Ishikawa (cell line): ENCODE measurements at regions not wholly inside any gene's neighbourhood (a gene's known extent, or its start where the extent isn't known, plus 50 kb on each side); places are given as distances from the start of the nearest gene placed in this dataset.

Experiments
- CEBPB ChIP-seq: IDR thresholded peaks from 2 replicates; pipeline ENCODE4 v1.6.1; 2012
- CREB1 ChIP-seq: IDR thresholded peaks from 2 replicates; pipeline ENCODE4 v1.6.1; 2012; ENCODE audit warnings: low read depth
- EGR1 ChIP-seq: IDR thresholded peaks from 2 replicates; pipeline ENCODE4 v1.6.1; 2012
- EP300 ChIP-seq: IDR thresholded peaks from 2 replicates; pipeline ENCODE4 v1.6.1; 2012; ENCODE audit warnings: borderline replicate concordance
- FOXM1 ChIP-seq: IDR thresholded peaks from 2 replicates; pipeline ENCODE4 v1.6.1; 2012; ENCODE audit warnings: low read depth, borderline replicate concordance
- MAX ChIP-seq: IDR thresholded peaks from 2 replicates; pipeline ENCODE4 v1.6.1; 2012
- NFIC ChIP-seq: IDR thresholded peaks from 2 replicates; pipeline ENCODE4 v1.6.1; 2012
- RAD21 ChIP-seq: IDR thresholded peaks from 2 replicates; pipeline ENCODE4 v1.6.1; 2012; ENCODE audit warnings: low read depth
- REST ChIP-seq: IDR thresholded peaks from 2 replicates; pipeline ENCODE4 v1.6.1; 2012; ENCODE audit warnings: low read depth, mild to moderate bottlenecking
- TAF1 ChIP-seq: IDR thresholded peaks from 2 replicates; pipeline ENCODE4 v1.6.1; 2012; ENCODE audit warnings: low read depth, mild to moderate bottlenecking
- TCF12 ChIP-seq: IDR thresholded peaks from 2 replicates; pipeline ENCODE4 v1.6.1; 2012; ENCODE audit warnings: low read depth
- TEAD4 ChIP-seq: IDR thresholded peaks from 2 replicates; pipeline ENCODE4 v1.6.1; 2012
- USF1 ChIP-seq: IDR thresholded peaks from 2 replicates; pipeline ENCODE4 v1.6.1; 2012
- YY1 ChIP-seq: IDR thresholded peaks from 2 replicates; pipeline ENCODE4 v1.6.1; 2012; ENCODE audit warnings: low read depth
- ZBTB7A ChIP-seq: IDR thresholded peaks from 2 replicates; pipeline ENCODE4 v1.6.1; 2012; ENCODE audit warnings: low read depth

- TF ChIP-seq RAD21 (peak; percentile 32; the same call in 1 of the 2 replicates), NFIC (no peak)
Measured at GRCh38 chr3:20930034-20930433, 744.0 kb upstream of the SGO1 start.

- no peak for TF ChIP-seq REST
- TF ChIP-seq CREB1: no peak
- TF ChIP-seq RAD21: no peak
- no peak for TF ChIP-seq TEAD4
- TF ChIP-seq USF1: no peak
- TF ChIP-seq EP300: no peak
- no peak for TF ChIP-seq ZBTB7A
- no peak for TF ChIP-seq FOXM1
- TF ChIP-seq YY1: no peak
- TF ChIP-seq TCF12: no peak
- TF ChIP-seq EGR1: no peak
- TF ChIP-seq CEBPB: no peak
- TF ChIP-seq NFIC: no peak
- TF ChIP-seq MAX: no peak
- no peak for TF ChIP-seq TAF1
Measured at GRCh38 chr3:20924646-20925385, 738.8 kb upstream of the SGO1 start.

- TF ChIP-seq CEBPB (no peak), USF1 (no peak), EGR1 (no peak), REST (no peak), CREB1 (no peak)
Measured at GRCh38 chr3:20916951-20917606, 731.1 kb upstream of the SGO1 start.

- TF ChIP-seq YY1 (no peak), USF1 (no peak), TCF12 (no peak), CEBPB (no peak), CREB1 (no peak), EP300 (no peak), FOXM1 (no peak), TEAD4 (no peak), MAX (no peak), ZBTB7A (no peak), RAD21 (no peak), EGR1 (no peak), REST (no peak), NFIC (no peak), TAF1 (no peak)
Measured at GRCh38 chr3:20914310-20914709, 728.3 kb upstream of the SGO1 start.
